Dedifferentiated amniotic fluid mesenchymal stem cell (primary cell): ENCODE measurements at regions not wholly inside any gene's neighbourhood (a gene's known extent, or its start where the extent isn't known, plus 50 kb on each side); places are given as distances from the start of the nearest gene placed in this dataset.

Experiments used
- DNase-seq: peaks from one replicate; pipeline ENCODE4 v3.0.0-alpha.2; 2016; ENCODE audit errors: extremely low spot score

DNA sequence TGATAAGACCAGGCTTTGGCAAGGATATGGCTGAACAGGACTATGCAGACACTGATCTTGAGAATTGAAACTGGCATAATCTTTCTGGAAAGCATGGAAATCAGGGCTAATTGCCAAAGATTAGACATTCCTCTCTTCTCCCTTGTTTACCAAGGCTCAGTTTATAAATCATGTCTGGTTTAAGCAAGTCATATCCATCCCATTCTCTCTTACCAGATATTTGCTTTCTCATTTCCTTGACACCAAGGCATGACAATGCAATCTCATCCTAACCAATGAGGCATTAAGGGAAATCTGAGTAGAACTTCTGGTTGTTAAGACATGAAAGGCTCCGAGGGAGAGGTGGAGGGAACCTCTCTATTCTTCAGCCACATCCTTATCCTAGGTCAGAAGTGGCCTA is 110.3 kb upstream of the CEP85L start:
- DNase-seq, result no peak

DNA sequence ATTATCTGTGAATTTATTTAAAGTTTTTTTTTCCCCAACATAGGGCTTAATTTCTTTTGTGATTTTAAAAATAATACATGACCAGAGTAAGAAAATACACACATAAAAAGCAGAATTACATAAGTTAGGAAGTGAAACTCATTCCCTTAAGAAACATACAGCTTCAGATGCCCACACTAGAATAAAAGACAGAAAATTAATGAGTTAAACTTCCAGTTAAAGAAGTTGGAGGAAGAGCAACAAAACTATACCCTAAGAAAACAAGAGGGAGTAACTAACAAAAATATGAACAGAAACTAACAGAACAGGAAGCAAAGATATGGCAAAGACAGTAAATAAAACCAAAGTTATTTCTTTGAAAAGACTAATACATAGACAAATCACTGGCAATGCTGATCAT is 107.6 kb upstream of the CEP85L start:
- DNase-seq, result no peak

- no peak for DNase-seq
Measured at GRCh38 chr6:118755941-118756646, 104.7 kb upstream of the CEP85L start.

- no peak for DNase-seq
Measured at GRCh38 chr6:118752803-118753202, 101.4 kb upstream of the CEP85L start.

DNA sequence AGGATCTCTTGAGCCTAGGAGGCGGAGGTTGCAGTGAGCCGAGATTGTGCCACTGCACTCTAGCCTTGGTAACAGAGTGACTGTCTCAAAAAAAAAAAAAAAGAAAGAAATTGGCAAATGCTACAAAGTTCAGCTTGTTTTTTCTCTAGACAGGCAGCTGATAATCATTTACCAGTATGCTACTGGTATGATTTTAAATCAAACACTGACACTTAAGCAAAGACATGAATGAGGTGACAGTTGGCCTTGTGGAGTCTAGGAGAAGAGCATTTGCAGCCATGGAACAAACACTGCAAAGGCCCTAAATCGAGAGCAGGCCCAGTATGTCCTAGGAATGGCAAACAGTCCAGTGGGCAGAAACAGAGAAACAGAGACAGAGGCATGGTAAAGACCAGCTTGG is 99.7 kb upstream of the CEP85L start:
- DNase-seq, result no peak

GRCh38 chr6:118750143-118750542 is 98.8 kb upstream of the CEP85L start:
- DNase-seq, result no peak

- DNase-seq, result no peak
Measured at GRCh38 chr6:118748311-118749062, 97.1 kb upstream of the CEP85L start.

DNA sequence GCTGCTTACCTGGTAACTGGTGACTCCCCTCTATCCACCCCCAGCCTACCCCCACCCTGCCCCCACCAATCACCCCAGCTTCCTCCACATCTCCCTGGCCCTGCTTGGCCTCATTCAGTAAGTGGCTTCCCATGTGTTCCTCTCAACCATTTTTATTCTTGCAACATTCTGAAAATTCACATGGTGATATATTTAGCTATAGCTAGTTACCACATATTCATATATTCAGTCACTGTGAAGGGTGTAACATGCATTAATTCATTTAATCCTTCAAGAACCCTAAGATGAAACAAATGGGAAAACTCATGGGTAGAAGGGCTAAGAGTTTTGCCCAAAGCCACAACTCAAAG is 95.4 kb upstream of the CEP85L start:
- DNase-seq, result no peak

- DNase-seq, result no peak
Measured at GRCh38 chr6:118746145-118746824, 94.9 kb upstream of the CEP85L start.

DNA sequence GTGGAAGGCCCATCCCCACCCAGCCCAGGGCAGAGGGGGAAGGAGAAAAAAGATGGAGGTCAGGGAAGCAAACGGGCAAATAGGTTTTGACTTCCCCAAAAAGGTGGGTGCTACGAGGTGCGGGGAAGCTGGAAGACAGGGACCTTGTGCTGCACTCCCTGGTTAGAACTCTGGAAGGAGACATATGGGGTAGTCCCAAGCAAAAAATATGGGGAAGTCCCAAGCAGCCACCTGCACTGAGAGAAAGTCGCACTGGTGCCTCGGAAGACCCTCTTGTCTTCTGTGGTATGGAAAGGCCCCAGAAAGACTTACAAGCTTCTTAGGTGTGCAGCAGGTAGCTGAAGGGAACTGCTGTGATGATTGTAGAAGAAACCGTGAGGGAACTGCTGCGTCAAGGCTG is 93.8 kb upstream of the CEP85L start:
- no peak for DNase-seq

DNA sequence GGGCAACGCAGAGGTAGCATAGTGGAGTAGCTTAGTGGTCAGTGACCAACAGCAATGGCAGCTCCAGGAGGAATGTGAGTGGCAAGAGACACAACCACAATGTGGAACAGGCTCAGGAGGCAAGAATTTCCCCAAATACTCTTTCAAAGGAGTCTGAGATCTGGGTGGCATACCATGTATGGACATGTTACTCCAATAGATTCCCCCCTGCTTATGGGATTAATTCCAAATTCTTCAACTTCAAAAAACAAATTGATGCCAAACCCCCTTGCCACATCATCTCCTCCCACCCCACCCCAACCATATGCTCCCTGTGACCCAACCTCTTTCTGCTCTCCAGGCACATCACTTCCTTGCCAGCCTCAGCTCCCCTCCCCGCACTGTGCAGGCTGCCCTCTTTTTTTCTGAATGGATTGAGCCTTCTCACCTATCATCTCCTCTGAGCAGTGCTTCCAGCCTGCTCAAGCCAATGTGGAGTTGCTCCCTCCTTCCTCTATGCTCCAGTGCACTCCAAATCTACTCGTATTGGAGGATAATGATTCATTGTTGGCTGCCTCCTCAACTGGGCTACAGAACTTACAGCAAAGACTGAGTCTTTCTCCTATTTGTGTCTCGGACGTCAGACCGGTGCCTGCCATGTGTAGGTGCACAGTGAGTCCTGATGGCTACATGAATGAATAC is 93.0 kb upstream of the CEP85L start:
- DNase-seq, result no peak

DNA sequence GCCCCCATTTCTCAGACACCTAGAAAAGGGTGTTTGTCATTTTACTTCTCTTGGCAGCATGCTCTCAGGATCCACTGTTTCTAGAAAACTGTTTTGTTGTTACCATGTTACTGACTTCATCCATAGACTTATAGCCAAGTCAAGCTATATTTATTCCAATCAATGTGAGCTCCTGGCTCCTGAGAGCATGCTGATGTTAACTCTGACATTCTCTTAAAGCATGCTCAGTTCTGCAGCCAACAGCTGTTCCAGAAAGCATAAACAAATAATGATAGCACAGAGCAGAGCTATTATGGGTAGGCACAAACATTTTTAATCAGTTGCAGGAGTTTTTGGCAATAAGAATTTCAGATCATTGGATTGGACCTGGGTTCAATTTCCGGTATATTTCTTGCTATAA is 92.4 kb upstream of the CEP85L start:
- no peak for DNase-seq

DNA sequence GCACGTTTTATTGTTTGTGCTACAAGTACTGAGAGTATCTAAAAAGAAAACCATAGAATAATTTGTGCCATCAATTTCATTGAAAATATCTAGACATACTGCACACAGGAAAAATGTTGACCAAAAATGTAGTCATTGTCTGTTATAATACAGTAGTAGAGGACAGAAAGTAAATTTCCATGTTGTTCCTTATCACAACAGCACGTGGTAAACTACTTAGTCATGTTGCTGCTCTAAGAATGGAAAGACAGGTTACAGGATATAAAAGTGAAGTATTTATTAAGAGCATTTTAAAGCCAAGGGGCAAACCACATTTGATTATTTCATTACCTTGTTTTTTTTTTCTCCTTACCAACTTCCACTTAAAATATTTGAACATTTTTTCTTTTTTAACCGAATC is 89.0 kb upstream of the CEP85L start:
- no peak for DNase-seq

DNA sequence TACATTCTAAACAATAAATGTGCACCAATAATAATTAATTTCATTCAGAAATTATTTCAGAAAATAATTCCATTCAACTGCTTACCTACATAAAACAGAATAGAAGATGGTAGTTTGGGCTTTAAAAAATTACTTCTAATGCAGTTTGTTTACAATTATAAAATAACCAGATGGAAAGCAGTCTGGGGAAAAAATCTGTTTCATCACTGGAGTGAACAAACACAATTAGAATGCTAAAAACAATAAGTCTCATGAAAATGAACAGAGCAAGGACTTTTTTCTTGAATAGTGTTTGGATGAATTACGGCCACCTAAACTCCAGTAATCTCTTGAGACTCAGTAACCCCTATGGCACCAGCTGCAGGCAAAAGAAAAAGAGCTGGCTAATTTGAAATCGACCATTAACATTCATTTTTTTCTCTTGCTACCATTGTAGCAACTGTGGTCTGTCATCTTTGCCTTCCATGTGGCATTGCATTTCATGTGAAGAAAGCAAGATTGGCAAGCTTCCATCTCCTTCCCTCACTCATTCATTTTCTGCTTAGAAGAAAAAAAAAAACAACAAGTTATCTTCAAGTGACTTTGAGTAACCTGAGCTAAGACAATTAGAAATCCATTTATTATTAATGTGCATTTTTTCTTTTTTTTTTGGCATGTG is 88.4 kb upstream of the CEP85L start:
- no peak for DNase-seq

DNA sequence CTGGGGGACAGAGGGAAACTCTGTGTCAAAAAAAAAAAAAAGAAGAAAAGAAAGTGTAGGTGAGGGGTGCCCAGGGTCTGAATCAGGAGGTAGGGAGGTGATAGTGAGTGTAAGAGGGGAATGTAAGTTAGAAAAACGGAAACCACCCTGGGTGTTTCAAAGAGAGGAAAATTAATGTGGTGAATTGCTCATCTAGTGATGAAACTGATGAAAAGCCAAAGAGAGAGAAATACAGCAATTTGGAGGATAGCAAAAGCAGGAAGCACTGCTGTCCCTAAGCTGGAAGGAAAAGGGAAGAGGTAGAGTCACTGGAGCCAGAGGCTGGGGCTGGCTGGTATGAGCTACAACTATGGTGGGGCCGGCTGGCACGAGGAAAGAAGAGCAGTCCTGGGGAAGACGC is 85.0 kb upstream of the CEP85L start:
- DNase-seq, result no peak

DNA sequence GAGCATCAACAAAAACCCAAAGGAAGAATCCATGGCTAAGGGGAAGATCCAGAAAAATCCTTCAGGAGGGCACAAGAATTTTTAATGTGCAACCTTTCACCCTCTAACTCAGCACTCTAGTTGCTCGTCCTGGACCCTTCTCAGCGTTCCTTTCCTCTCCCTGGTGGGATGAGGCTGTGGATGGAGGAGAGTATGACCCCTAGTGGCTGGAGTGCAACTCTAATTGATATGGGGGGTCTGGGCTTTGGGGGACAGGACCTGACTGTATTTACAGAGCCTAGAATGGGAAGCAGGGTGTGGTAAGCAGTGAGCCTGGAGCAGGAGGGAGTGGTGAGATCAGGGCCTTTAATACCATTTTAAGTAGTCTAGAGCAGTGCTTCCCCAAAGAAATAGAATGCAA is 83.9 kb upstream of the CEP85L start:
- no peak for DNase-seq

- DNase-seq, result no peak
Measured at GRCh38 chr6:118725944-118726343, 74.6 kb upstream of the CEP85L start.

- no peak for DNase-seq
Measured at GRCh38 chr6:118724211-118724610, 72.8 kb upstream of the CEP85L start.

GRCh38 chr6:118722829-118723813 is 71.7 kb upstream of the CEP85L start:
- DNase-seq, result no peak

- no peak for DNase-seq
Measured at GRCh38 chr6:118720125-118720473, 68.7 kb upstream of the CEP85L start.
